Lower leg skin (tissue), 3 donors: ENCODE measurements at regions not wholly inside any gene's neighbourhood (a gene's known extent, or its start where the extent isn't known, plus 50 kb on each side); places are given as distances from the start of the nearest gene placed in this dataset.

Experiments
- CTCF ChIP-seq, 3 donors: fragments of 450-650 bp; IDR thresholded peaks; one replicate each; pipeline ENCODE4 v1.5.1; 2016; ENCODE audit warnings: antibody characterized with exemption in 3 of 3, mild to moderate bottlenecking in 3 of 3, moderate library complexity in 2 of 3
- POLR2A ChIP-seq, 2 donors: fragments of 450-650 bp; IDR thresholded peaks; one replicate each; pipeline ENCODE4 v1.6.1; 2016 to 2017; ENCODE audit warnings: antibody characterized with exemption in 2 of 2, mild to moderate bottlenecking in 1 of 2, moderate library complexity in 1 of 2

GRCh38 chr7:117972606-117973005 lies 99.4 kb upstream of the CTTNBP2 start:
- TF ChIP-seq CTCF (IDR thresholded peaks at IDR 0.05): no peak
- TF ChIP-seq POLR2A (IDR thresholded peaks at IDR 0.05): no peak
